ENCODE measurements at regions not wholly inside any gene's neighbourhood (a gene's known extent, or its start where the extent isn't known, plus 50 kb on each side); places are given as distances from the start of the nearest gene placed in this dataset.

DNA sequence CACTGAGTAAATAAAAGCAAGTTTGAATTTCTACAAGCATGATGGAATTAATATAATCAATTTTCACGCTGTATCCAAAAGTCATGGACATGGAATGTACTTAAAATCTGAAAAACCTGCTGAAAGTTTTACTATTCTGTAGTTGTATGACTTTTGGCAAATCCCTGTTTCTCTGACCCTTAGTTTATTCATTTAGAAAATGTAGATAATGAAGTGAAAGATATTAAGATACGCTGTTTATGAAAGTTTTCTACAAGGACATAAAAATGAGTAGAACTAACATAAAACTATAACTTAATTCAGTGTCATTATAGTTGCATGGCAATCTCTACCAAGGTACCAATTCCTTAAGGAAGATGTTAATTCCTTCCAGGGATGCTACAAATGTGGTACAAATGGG lies 363.2 kb upstream of the MPDZ start:
- no peaks in the 10 kb centered on the region for H3K79me2 ChIP-seq (ENCODE audit: insufficient read depth, low read length)
- no peak overlapping the region for H3K4me2 ChIP-seq (ENCODE audit: insufficient read depth, insufficient read length, low read length)
- Mint-ChIP-seq H3K36me3 (ENCODE audit: insufficient read depth in 1 of 3, low read depth in 3 of 3) (peaks cover 0 to 5% (median 1%) of the 10 kb centered on the region in 3 experiments; a peak in 3 of 7 replicates), H3K27me3 (ENCODE audit: low read depth) (no peaks in the 10 kb centered on the region), H3K9me3 (no peaks in the 10 kb centered on the region; a peak in 3 of 5 replicates), H3K4me1 (peaks cover 8% of the 10 kb centered on the region in 2 experiments; a peak in 3 of 4 replicates), H3K4me3 (no peak overlapping the region), H3K27ac (no peak overlapping the region)
- no peaks in the 10 kb centered on the region; the same call in 1 of the 2 replicates for H3K4me1 ChIP-seq (ENCODE audit: insufficient read depth, low read length)
- H3K23me2 ChIP-seq (ENCODE audit: insufficient read length, low read depth, low read length, poor library complexity, severe bottlenecking): no peaks in the 10 kb centered on the region
- no peaks in the 10 kb centered on the region for H4K20me1 ChIP-seq (ENCODE audit: control insufficient read depth, insufficient read depth, insufficient read length)
- H3K27ac ChIP-seq (ENCODE audit: insufficient read length, low read depth, low read length): no peak overlapping the region
- TF ChIP-seq, protein P1, sequence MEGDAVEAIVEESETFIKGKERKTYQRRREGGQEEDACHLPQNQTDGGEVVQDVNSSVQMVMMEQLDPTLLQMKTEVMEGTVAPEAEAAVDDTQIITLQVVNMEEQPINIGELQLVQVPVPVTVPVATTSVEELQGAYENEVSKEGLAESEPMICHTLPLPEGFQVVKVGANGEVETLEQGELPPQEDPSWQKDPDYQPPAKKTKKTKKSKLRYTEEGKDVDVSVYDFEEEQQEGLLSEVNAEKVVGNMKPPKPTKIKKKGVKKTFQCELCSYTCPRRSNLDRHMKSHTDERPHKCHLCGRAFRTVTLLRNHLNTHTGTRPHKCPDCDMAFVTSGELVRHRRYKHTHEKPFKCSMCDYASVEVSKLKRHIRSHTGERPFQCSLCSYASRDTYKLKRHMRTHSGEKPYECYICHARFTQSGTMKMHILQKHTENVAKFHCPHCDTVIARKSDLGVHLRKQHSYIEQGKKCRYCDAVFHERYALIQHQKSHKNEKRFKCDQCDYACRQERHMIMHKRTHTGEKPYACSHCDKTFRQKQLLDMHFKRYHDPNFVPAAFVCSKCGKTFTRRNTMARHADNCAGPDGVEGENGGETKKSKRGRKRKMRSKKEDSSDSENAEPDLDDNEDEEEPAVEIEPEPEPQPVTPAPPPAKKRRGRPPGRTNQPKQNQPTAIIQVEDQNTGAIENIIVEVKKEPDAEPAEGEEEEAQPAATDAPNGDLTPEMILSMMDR (conservative IDR thresholded peaks at IDR 0.05): no peak
- H3T11ph ChIP-seq (ENCODE audit: low read length): no peak overlapping the region
- DNase-seq: no peak
- no peak overlapping the region for H4K8ac ChIP-seq (replicated peaks; ENCODE audit: insufficient read length, low read depth, low read length)
- no peak overlapping the region for H4K91ac ChIP-seq (ENCODE audit: insufficient read length, low read depth, low read length)
- no peak overlapping the region for H2BK120ac ChIP-seq (ENCODE audit: low read depth, low read length, poor library complexity, severe bottlenecking)
- no peak overlapping the region for H3K18ac ChIP-seq (ENCODE audit: insufficient read length, low read depth, low read length)
- H4K5ac ChIP-seq (ENCODE audit: insufficient read length, low read depth, low read length): no peak overlapping the region
- H2BK15ac ChIP-seq (ENCODE audit: low read depth, low read length): no peak overlapping the region
- H3K9me3 ChIP-seq (ENCODE audit: control insufficient read depth, low read depth, low read length): no peaks in the 10 kb centered on the region
- no peak overlapping the region for H2BK5ac ChIP-seq (ENCODE audit: insufficient read length, low read length)
- H3K79me1 ChIP-seq (ENCODE audit: insufficient read depth, low read depth, low read length, poor library complexity, severe bottlenecking): no peaks in the 10 kb centered on the region
- no peaks in the 10 kb centered on the region for H3K27me3 ChIP-seq (ENCODE audit: insufficient read depth, low read length)
- H3K4ac ChIP-seq (ENCODE audit: low read depth, low read length): no peak overlapping the region
- H2BK20ac ChIP-seq (ENCODE audit: low read depth, low read length, poor library complexity, severe bottlenecking): no peak overlapping the region
- H2AK5ac ChIP-seq (ENCODE audit: insufficient read length, low read length): no peak overlapping the region
- no peak overlapping the region for H3K9ac ChIP-seq (ENCODE audit: extremely low read depth, insufficient read length, low read length)
- H3K23ac ChIP-seq (ENCODE audit: insufficient read length, low read depth, low read length): no peak overlapping the region
- no peak overlapping the region for H2BK12ac ChIP-seq (ENCODE audit: insufficient read length, low read depth, low read length)
- H2AFZ ChIP-seq (ENCODE audit: low read length): no peak overlapping the region
- H3K56ac ChIP-seq (ENCODE audit: insufficient read length, low read depth, low read length): no peak overlapping the region
- WGBS (ENCODE audit: extremely low coverage, insufficient read length, low lambda C conversion rate): no CpG with 5 or more reads among the region's 2 CpGs
- no peak overlapping the region for H3K14ac ChIP-seq (ENCODE audit: insufficient read depth, low read length)
